GM21717 (cell line): ENCODE measurements at regions not wholly inside any gene's neighbourhood (a gene's known extent, or its start where the extent isn't known, plus 50 kb on each side); places are given as distances from the start of the nearest gene placed in this dataset.

Source experiments
- ATAC-seq: cut with Tn5 transposase; IDR thresholded peaks from one replicate; pipeline ENCODE4 v1.9.1; 2021; ENCODE audit warnings: mild to moderate bottlenecking, moderate library complexity; ENCODE audit not compliant: unreplicated experiment

DNA sequence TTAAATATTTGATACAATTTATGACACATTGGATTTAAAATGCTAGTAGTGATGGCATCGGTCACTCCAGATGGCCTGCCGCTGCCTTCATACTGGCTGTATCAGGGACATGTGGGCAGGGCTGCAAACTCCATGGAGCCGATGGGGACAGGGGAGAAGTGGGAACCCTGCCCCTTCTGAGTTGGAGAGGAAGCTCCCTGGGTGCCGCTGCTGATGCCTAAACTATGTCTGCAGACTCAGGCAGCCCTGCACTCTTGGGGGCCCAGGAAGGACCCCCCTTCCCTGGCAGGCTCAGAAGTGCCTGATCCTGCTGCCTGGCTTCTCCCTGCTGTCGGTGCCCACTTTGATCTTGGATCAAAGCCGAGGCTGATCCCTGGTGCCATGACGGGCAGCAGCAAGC is 1522.1 kb downstream of the OTOL1 start:
- no peak for ATAC-seq

DNA sequence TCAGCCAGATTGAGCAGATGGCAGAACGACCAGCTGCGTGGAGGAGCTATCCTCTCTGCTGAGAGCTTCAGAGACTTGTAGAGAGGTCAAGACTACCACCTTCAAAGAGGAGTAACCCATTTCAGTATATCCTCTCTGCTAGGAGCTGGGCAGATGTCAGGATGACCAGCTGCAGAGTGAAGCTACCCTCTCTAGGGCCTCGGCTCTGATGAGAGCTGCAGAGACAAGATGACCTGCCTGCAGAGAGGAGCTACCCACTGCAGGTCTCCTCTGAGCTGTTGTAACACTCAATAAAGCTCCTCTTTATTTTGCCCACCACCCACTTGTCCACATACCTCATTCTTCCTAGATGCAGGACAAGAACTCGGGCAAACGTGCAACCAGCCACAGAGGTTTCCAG is 1522.7 kb downstream of the OTOL1 start:
- ATAC-seq = no peak

DNA sequence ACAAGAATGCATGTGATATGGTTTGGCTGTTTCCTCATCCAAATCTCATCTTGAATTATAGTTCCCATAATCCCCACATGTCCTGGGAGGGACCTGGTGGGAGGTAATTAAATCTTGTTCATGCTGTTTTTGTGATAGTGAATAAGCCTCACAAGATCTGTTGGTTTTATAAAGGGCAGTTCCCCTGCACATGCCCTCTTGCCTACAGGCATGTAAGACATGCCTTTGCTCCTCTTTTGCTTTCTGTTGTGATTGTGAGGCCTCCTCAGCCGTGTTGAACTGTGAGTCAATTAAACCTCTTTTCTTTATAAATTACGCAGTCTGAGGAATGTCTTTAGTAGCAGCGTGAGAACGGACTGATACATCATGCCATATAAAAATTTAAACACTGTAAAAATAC is 1537.0 kb downstream of the OTOL1 start:
- no peak for ATAC-seq

DNA sequence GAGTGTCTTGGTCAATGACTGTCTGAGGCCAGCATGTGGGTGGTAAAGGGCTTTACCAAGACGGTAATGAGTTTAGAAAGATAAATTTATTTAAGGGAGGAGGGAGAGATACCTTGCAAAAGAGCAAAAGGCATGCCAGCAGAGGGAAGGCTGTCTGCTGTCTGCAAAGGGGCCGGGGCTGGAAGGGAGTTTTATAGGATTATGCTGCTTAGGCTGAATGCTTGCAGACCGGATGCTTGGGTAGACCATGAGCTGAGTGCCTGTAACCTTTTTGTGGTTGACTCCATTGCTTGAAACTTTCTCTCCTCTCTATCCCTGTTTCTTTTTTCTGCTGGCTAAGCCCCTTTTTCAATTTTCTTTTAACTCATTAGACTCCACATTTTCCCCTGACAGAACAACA is 1543.0 kb downstream of the OTOL1 start:
- no peak for ATAC-seq

DNA sequence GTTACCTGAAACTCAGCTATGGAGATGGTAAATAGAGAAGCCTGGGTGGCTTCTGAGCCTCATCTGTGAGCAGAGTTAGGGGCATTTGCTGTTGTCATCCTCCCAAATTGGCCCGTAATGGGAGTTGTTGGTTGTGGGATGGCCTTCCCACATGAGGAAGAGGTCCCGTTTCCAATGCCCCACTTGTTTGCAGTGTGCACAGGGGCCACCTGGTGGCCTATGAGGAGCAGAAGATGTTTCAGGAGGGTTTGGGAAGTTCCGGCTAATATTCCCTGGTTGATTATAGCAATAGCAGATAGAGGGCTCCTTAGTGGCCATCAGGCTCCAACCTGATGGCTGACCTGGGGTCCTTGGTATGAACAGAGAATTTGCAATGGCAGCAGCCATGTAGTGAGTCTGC is 1546.5 kb downstream of the OTOL1 start:
- no peak for ATAC-seq

DNA sequence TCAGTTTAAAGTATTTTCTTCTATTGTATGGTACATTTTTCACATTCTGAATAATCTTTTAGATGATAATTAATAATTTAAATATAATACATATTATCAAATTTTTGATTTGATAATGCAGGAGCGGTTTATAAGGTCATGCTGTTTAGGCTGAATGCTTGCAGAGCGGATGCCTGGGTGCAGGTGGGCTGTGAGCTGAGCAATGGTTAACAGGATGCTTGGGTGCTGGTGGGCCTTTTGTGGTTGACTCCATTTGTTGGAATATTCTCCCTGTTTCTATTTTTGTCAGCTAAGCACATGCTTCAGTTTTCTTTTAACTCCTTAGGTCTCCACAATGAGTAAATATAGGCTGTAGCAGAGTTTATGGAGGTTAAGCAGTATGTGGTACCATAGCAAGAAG is 1549.3 kb downstream of the OTOL1 start:
- no peak for ATAC-seq

DNA sequence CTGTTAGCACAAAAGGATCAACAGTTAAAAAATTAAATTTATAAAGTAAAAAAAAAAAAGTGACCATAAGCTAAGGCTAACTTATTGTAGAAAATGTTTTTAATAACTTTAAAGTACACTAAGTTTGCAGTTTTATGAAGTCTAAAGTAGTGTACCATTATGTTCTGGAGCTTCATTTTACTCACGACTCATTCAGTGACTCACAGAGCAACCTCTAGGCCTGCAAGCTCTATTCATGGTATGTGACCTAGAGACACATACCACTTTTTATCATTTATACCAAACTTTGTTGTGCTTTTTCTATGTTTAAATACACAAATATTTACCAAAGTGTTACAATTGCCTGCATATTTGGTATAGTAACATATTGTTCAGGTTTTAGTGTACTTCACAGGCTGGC is 1552.3 kb downstream of the OTOL1 start:
- ATAC-seq = no peak

DNA sequence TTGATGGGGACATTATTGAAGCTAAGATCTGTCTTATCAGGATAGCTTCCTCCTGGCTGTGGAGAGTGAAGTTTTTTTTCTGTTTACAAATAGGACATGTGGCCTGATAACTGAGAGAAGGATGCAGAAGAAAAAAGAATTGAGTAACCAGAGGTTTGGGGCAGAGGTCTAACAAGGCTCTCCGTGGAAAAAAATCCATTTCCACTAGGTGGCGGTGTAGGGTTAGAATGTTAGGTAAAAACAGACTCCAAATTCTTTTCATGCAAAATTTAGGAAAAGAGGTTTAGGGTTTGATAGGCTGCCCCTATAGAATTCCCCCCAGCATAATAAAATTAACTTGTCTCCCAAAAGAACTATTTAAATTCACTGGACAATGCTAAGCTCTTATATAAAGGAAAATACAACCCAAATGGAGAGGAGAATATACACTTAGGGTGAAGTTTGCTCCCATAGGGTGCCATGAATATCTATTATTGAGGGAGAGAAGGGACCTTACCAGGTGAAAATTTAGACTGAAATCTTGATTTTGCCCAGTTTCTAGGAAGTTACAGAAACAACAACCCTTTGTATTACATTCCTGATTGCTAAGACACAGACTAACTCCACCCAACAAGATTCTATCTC is 1560.4 kb downstream of the OTOL1 start:
- peak; percentile 68 for ATAC-seq

DNA sequence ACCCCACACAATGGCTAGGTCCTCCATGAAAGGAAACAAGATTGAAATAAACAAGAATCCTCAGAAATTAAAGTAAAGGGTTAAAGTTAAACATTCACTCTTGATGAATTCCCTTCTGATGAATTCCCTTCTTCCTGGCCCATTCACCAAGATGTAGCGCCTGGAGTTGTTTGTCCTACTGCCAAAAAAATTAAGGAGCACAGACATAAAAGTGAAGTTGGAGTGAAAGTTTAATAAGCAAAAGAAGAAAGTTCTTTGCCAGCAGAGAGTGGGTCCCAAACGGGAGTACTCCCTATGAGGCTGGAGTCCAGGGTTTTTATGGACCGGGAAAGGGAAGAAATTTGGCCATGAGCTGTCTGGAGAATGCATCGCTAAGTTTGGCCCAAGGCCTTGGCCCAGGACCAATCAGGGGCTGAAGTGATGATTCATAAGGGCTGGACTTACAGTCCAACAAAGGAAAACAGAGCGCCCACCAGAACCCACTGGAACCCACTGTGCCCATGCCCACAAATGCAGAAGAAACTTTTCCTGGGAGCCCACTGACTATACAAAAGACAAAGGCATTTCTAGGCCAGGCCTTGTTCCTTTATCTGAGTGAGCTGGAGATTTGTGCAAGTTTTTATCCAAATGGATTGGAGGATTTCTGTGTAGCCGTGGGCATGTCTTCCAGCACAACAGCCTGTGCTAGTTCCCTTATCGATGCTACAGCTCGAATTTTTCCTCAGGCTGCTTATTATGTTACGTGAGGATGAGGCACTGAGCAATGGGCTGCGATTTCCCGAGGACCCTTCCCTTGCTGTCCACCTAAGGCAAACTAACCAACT is 1561.6 kb downstream of the OTOL1 start:
- ATAC-seq = no peak

DNA sequence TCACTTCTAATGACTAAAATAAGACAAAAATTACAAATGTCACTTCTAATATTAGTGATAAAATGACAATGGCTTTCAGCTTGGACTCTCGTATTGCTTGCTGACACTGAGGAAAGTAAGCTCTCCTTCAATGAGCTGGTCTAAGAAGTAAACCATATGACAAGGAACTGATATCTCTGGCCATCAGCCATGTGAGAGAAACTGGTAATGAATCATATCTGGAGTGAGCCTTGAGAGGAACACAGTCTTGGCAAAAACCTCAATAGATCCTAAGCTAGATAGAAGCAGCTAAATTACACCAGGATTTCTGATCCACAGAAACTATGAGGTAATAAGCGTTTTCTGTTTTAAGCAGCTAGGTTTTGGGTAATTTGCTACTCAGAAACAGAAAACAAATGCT is 1575.1 kb downstream of the OTOL1 start:
- ATAC-seq = no peak
